Gastroesophageal sphincter (tissue), 4 donors: ENCODE measurements at regions not wholly inside any gene's neighbourhood (a gene's known extent, or its start where the extent isn't known, plus 50 kb on each side); places are given as distances from the start of the nearest gene placed in this dataset.

Experiments
- ATAC-seq: fragments of 150-250 bp; one replicate; pipeline ENCODE4 v1.9.1; 2016; ENCODE audit warnings: mild to moderate bottlenecking, moderate library complexity
- H3K27ac ChIP-seq, 4 donors: fragments of 200-600 bp; sonication (generic) in 3 of 4; 1 replicate in 3 of 4; 2 replicates in 1 of 4; pipeline ENCODE4 v1.5.1; 2016 to 2019
- H3K27me3 ChIP-seq: fragments of 200-600 bp; sonication (generic); one replicate; pipeline ENCODE4 v1.5.1; 2019
- H3K36me3 ChIP-seq, 2 donors: fragments of 200-600 bp; sonication (generic); one replicate each; pipeline ENCODE4 v1.5.1; 2019; ENCODE audit warnings: control low read depth in 1 of 2
- H3K4me1 ChIP-seq, 3 donors: fragments of 200-600 bp; sonication (generic); 1 replicate in 2 of 3; 2 replicates in 1 of 3; pipeline ENCODE4 v1.5.1; 2016 to 2019; ENCODE audit warnings: control low read depth in 2 of 3
- H3K4me3 ChIP-seq, 2 donors: fragments of 200-600 bp; sonication (generic); one replicate each; pipeline ENCODE4 v1.5.1; 2019; ENCODE audit warnings: mild to moderate bottlenecking in 1 of 2, moderate library complexity in 1 of 2
- H3K9me3 ChIP-seq, 3 donors: fragments of 200-600 bp; sonication (generic); one replicate each; pipeline ENCODE4 v1.5.1; 2017 to 2019; ENCODE audit warnings: control low read depth in 2 of 3
- CTCF ChIP-seq, 4 experiments: fragments of 200-600 bp in 2 of 4; fragments of 450-650 bp in 2 of 4; sonication (generic) in 1 of 4; IDR thresholded peaks; one replicate each; pipeline ENCODE4 v1.5.1; 2017 to 2019; ENCODE audit warnings: antibody characterized with exemption in 4 of 4, mild to moderate bottlenecking in 2 of 4, moderate library complexity in 2 of 4
- EP300 ChIP-seq: sonication (generic); formaldehyde crosslinking; IDR thresholded peaks from one replicate; pipeline ENCODE4 v1.6.1; 2017; ENCODE audit warnings: antibody characterized with exemption, mild to moderate bottlenecking
- POLR2A ChIP-seq, 2 donors: fragments of 450-650 bp; IDR thresholded peaks; one replicate each; pipeline ENCODE4 v1.6.1; 2017; ENCODE audit warnings: antibody characterized with exemption in 2 of 2, mild to moderate bottlenecking in 2 of 2, moderate library complexity in 1 of 2
- POLR2AphosphoS5 ChIP-seq: sonication (generic); formaldehyde crosslinking; IDR thresholded peaks from one replicate; pipeline ENCODE4 v1.6.1; 2017; ENCODE audit warnings: antibody characterized with exemption
- WGBS, 2 donors: methylation state at CpG; one replicate each; pipeline ENCODE4 v1.1.5; 2018; ENCODE audit warnings: low coverage in 1 of 2; 5-methylcytosine and 5-hydroxymethylcytosine counted together

GRCh38 chr12:115443351-115443938, 759.5 kb upstream of the TBX3 start:
- H3K27me3 ChIP-seq, result peaks cover 5% of the 10 kb centered on the region
- no peak for TF ChIP-seq POLR2AphosphoS5
- TF ChIP-seq CTCF (IDR thresholded peaks at IDR 0.05), result no peak
- TF ChIP-seq EP300, result no peak
- no peak for TF ChIP-seq POLR2A (IDR thresholded peaks at IDR 0.05)
- H3K9me3 ChIP-seq, result no peaks in the 10 kb centered on the region
- H3K36me3 ChIP-seq, result no peaks in the 10 kb centered on the region
- no peak overlapping the region for H3K4me3 ChIP-seq
- ATAC-seq, result no peak
- H3K27ac ChIP-seq, result no peak overlapping the region
- H3K4me1 ChIP-seq, result no peaks in the 10 kb centered on the region
- WGBS, 2 donors, result 84 to 100% methylated on average over 3 to 4 of the region's 4 CpGs

- Histone ChIP-seq H3K27ac (no peak overlapping the region), H3K4me1 (no peaks in the 10 kb centered on the region), H3K27me3 (no peaks in the 10 kb centered on the region), H3K36me3 (no peaks in the 10 kb centered on the region), H3K4me3 (no peak overlapping the region), H3K9me3 (no peaks in the 10 kb centered on the region)
- TF ChIP-seq POLR2AphosphoS5 (no peak), EP300 (no peak), CTCF (IDR thresholded peaks at IDR 0.05) (no peak), POLR2A (IDR thresholded peaks at IDR 0.05) (no peak)
- ATAC-seq, result no peak
- WGBS, 2 donors, result no CpG with 5 or more reads among the region's 3 CpGs
Measured at GRCh38 chr12:115440438-115440837, 756.5 kb upstream of the TBX3 start.

- H3K4me1 ChIP-seq, result no peaks in the 10 kb centered on the region
- no peak overlapping the region for H3K27ac ChIP-seq
- WGBS, 2 donors, result 65 to 71% methylated on average over 1 to 2 of the region's 2 CpGs
- H3K27me3 ChIP-seq, result no peaks in the 10 kb centered on the region
- no peak overlapping the region for H3K4me3 ChIP-seq
- H3K9me3 ChIP-seq, result no peaks in the 10 kb centered on the region
- no peak for TF ChIP-seq POLR2A (IDR thresholded peaks at IDR 0.05)
- no peak for TF ChIP-seq CTCF (IDR thresholded peaks at IDR 0.05)
- no peak for TF ChIP-seq POLR2AphosphoS5
- TF ChIP-seq EP300, result no peak
- H3K36me3 ChIP-seq, result no peaks in the 10 kb centered on the region
- no peak for ATAC-seq
Measured at GRCh38 chr12:115439008-115439601, 755.1 kb upstream of the TBX3 start.

- no peak for TF ChIP-seq POLR2A (IDR thresholded peaks at IDR 0.05)
- no peak for TF ChIP-seq CTCF (IDR thresholded peaks at IDR 0.05)
- TF ChIP-seq POLR2AphosphoS5, result no peak
- no peak for TF ChIP-seq EP300
- Histone ChIP-seq H3K4me3 (no peak overlapping the region), H3K27me3 (no peaks in the 10 kb centered on the region), H3K27ac (no peak overlapping the region), H3K4me1 (no peaks in the 10 kb centered on the region), H3K36me3 (no peaks in the 10 kb centered on the region), H3K9me3 (no peaks in the 10 kb centered on the region)
- 70 to 94% methylated on average over 4 of the region's 4 CpGs for WGBS, 2 donors
- ATAC-seq, result no peak
Measured at GRCh38 chr12:115438314-115438713, 754.3 kb upstream of the TBX3 start.

GRCh38 chr12:115437061-115437567, 753.1 kb upstream of the TBX3 start:
- 67% methylated on average over 1 of the region's 5 CpGs; no CpG with 5 or more reads in 1 of the 2 donors for WGBS, 2 donors
- Histone ChIP-seq H3K27me3 (no peaks in the 10 kb centered on the region), H3K36me3 (no peaks in the 10 kb centered on the region), H3K9me3 (no peaks in the 10 kb centered on the region), H3K4me3 (no peak overlapping the region), H3K27ac (no peak overlapping the region), H3K4me1 (no peaks in the 10 kb centered on the region)
- TF ChIP-seq EP300, result no peak
- no peak for TF ChIP-seq POLR2A (IDR thresholded peaks at IDR 0.05)
- TF ChIP-seq POLR2AphosphoS5, result no peak
- TF ChIP-seq CTCF (IDR thresholded peaks at IDR 0.05), result no peak
- no peak for ATAC-seq
